K562 (cell line): ENCODE measurements at regions not wholly inside any gene's neighbourhood (a gene's known extent, or its start where the extent isn't known, plus 50 kb on each side); places are given as distances from the start of the nearest gene placed in this dataset.

Experiments
- ATAC-seq: fragments of 200-7000 bp; cut with Tn5 transposase; 3 replicates; pipeline ENCODE4 v1.9.1; 2020; ENCODE audit warnings: moderate library complexity
- BruUV-seq: library from RNA; stranded (reverse); fragments of 400-500 nt; replicated peaks from 2 replicates; lab custom pipeline; 2021; lab: Mats Ljungman, UMichigan
- CTCF ChIA-PET: fragments of 300-600 bp; formaldehyde crosslinking; extraction: SDS; loops from one replicate; lab custom pipeline; 2021; ENCODE audit warnings: low intra/inter-chr PET ratio; lab: Yijun Ruan, JAX
- POLR2A ChIA-PET: fragments of 300-600, 350-650 bp; sonication (Branson Sonifier 250); formaldehyde crosslinking; extraction: SDS; loops from one replicate; lab custom pipeline; 2021; ENCODE audit warnings: antibody characterized with exemption, inconsistent platforms; lab: Yijun Ruan, JAX
- DNase-seq, 4 experiments: peaks; one replicate each; pipeline versions ENCODE4 v3.0.0 to v3.0.0-alpha.2; 2011 to 2018; ENCODE audit warnings: low spot score in 3 of 4, mixed read lengths in 3 of 4; ENCODE audit errors: extremely low read depth in 1 of 4
- FAIRE-seq: peaks from 2 replicates; lab custom pipeline; 2011; peaks lifted over from hg19 to GRCh38; lab: Jason Lieb, UNC
- H2AFZ ChIP-seq: 2 replicates; pipeline ENCODE4 v1.6.0; 2011; ENCODE audit warnings: low read depth, low read length, control low read depth, inconsistent platforms
- H3K27ac ChIP-seq: fragments of 200-600 bp; 3 replicates; pipeline ENCODE4 v1.8.0; 2011; ENCODE audit warnings: low read depth, mild to moderate bottlenecking, control low read depth, inconsistent platforms, low read length, moderate library complexity, mixed read lengths; ENCODE audit errors: extremely low read depth
- H3K27me3 ChIP-seq, 2 experiments: fragments of 300-600 bp in 1 of 2; 2 replicates in 1 of 2; 3 replicates in 1 of 2; pipeline versions ENCODE4 v1.6.0 to v1.8.0; 2011; ENCODE audit warnings: inconsistent platforms in 2 of 2, low read length in 2 of 2, mild to moderate bottlenecking in 1 of 2, mixed read lengths in 1 of 2, moderate library complexity in 1 of 2; ENCODE audit not compliant: control insufficient read depth in 2 of 2, insufficient read depth in 2 of 2
- H3K36me3 ChIP-seq: fragments of 300-600 bp; 3 replicates; pipeline ENCODE4 v1.8.0; 2011; ENCODE audit warnings: mild to moderate bottlenecking, low read length, inconsistent platforms; ENCODE audit not compliant: control insufficient read depth, insufficient read depth
- H3K4me1 ChIP-seq, 2 experiments: fragments of 200-600 bp in 1 of 2; replicated peaks in 1 of 2; 2 replicates in 1 of 2; 3 replicates in 1 of 2; pipeline versions ENCODE4 v1.5.1 to v1.8.0; 2011; ENCODE audit warnings: inconsistent platforms in 2 of 2, low read length in 2 of 2, mild to moderate bottlenecking in 1 of 2, mixed read lengths in 1 of 2, moderate library complexity in 1 of 2; ENCODE audit not compliant: control insufficient read depth in 2 of 2, insufficient read depth in 2 of 2
- H3K4me2 ChIP-seq: 2 replicates; pipeline ENCODE4 v1.6.1; 2011; ENCODE audit warnings: low read length, control low read depth, inconsistent platforms, mixed read lengths; ENCODE audit not compliant: insufficient read depth
- H3K4me3 ChIP-seq: fragments of 200-600 bp; sonication (generic), shearing (Covaris generic); 2 replicates; pipeline ENCODE4 v1.5.1; 2016; ENCODE audit warnings: control low read depth, inconsistent platforms
- H3K79me2 ChIP-seq: fragments of 200-600 bp; 3 replicates; pipeline ENCODE4 v1.8.0; 2011; ENCODE audit warnings: low read length, inconsistent platforms; ENCODE audit not compliant: control insufficient read depth, insufficient read depth
- H3K9ac ChIP-seq, 2 experiments: 2 replicates each; pipeline versions ENCODE4 v1.6.0 to v1.6.1; 2011; ENCODE audit warnings: low read depth in 2 of 2, low read length in 2 of 2, control low read depth in 1 of 2, inconsistent platforms in 1 of 2, mild to moderate bottlenecking in 1 of 2, mixed read lengths in 1 of 2; ENCODE audit not compliant: insufficient read depth in 1 of 2
- H3K9me1 ChIP-seq: one replicate; pipeline ENCODE4 v1.6.0; 2011; ENCODE audit warnings: inconsistent platforms, mild to moderate bottlenecking, low read length, moderate library complexity; ENCODE audit not compliant: control insufficient read depth, insufficient read depth
- H3K9me3 ChIP-seq: replicated peaks from 2 replicates; pipeline ENCODE4 v1.5.1; 2011; ENCODE audit warnings: low read depth, low read length, inconsistent platforms; ENCODE audit not compliant: control insufficient read depth, insufficient read depth
- H4K20me1 ChIP-seq: replicated peaks from 2 replicates; pipeline ENCODE4 v1.6.1; 2011; ENCODE audit warnings: low read length, inconsistent platforms, mixed read lengths; ENCODE audit not compliant: control insufficient read depth, insufficient read depth
- ARID3B ChIP-seq: fragments of 250-450 bp; sonication (Bioruptor Pico); IDR thresholded peaks from 2 replicates; pipeline ENCODE4 v1.4.0; 2020; ENCODE audit warnings: borderline replicate concordance
- CEBPB ChIP-seq: fragments of 450-650 bp; IDR thresholded peaks from 2 replicates; pipeline ENCODE4 v1.6.1; 2016; ENCODE audit warnings: missing genetic modification characterization, missing compliant biosample characterization
- DPF2 ChIP-seq: fragments of 450-650 bp; IDR thresholded peaks from 2 replicates; pipeline ENCODE4 v1.6.1; 2016
- HEY1 ChIP-seq: fragments of 250-450 bp; sonication (Bioruptor Pico); IDR thresholded peaks from 2 replicates; pipeline ENCODE4 v1.5.0; 2020; ENCODE audit warnings: mild to moderate bottlenecking, moderate library complexity, borderline replicate concordance
- MBD2 ChIP-seq: sonication (generic); IDR thresholded peaks from 2 replicates; pipeline ENCODE4 v1.6.1; 2016; ENCODE audit warnings: low read depth, borderline replicate concordance
- NCOA4 ChIP-seq: fragments of 450-650 bp; IDR thresholded peaks from 2 replicates; pipeline ENCODE4 v1.6.1; 2018; ENCODE audit warnings: mild to moderate bottlenecking; ENCODE audit not compliant: partially characterized antibody
- PKNOX1 ChIP-seq: fragments of 450-650 bp; IDR thresholded peaks from 2 replicates; pipeline ENCODE4 v1.6.1; 2016
- PRDM10 ChIP-seq: fragments of 450-650 bp; IDR thresholded peaks from 2 replicates; pipeline ENCODE4 v1.6.1; 2018; ENCODE audit not compliant: partially characterized antibody
- STAT5A ChIP-seq: IDR thresholded peaks from 2 replicates; pipeline ENCODE4 v1.6.1; 2012; ENCODE audit warnings: low read length, inconsistent platforms, borderline replicate concordance
- ZC3H4 ChIP-seq: sonication (generic); formaldehyde crosslinking; IDR thresholded peaks from 2 replicates; pipeline ENCODE4 v1.9.0; 2021; ENCODE audit warnings: missing genetic modification reagents, borderline replicate concordance
- ZNF12 ChIP-seq: sonication (generic); formaldehyde crosslinking; IDR thresholded peaks from 2 replicates; pipeline ENCODE4 v1.4.0; 2020; ENCODE audit warnings: mild to moderate bottlenecking, missing genetic modification reagents
- ZNF224 ChIP-seq: sonication (generic); formaldehyde crosslinking; IDR thresholded peaks from 2 replicates; pipeline ENCODE4 v1.8.0; 2022; ENCODE audit warnings: mild to moderate bottlenecking, missing genetic modification reagents
- ZNF280A ChIP-seq: fragments of 450-650 bp; IDR thresholded peaks from 2 replicates; pipeline ENCODE4 v1.6.1; 2018; ENCODE audit warnings: mild to moderate bottlenecking, low read depth; ENCODE audit not compliant: partially characterized antibody
- WGBS: fragments of 100-300 bp; shearing (Covaris generic); methylation state at CpG from one replicate; pipeline ENCODE4 v1.1.6; 2016; ENCODE audit warnings: low coverage, mixed read lengths; ENCODE audit not compliant: insufficient coverage; ENCODE audit errors: missing lambda C conversion rate; 5-methylcytosine and 5-hydroxymethylcytosine counted together
- in situ Hi-C: fragments of 300-500 bp; cut with MboI; formaldehyde crosslinking; loops from 4 replicates; pipeline ENCODE4 v1.15.0; 2018; ENCODE audit warnings: inconsistent platforms, mixed read lengths
- intact Hi-C: fragments of 100-400 bp; cut with micrococcal nuclease; formaldehyde crosslinking; loops from 2 replicates; pipeline ENCODE4 v1.14.2; 2022

GRCh38 chr1:221414772-221415539 lies 326.9 kb downstream of the DUSP10 start (continued):
- TF ChIP-seq PRDM10 (no peak), STAT5A (no peak), HEY1 (CRISPR knock-in tag) (no peak), ZNF224 (CRISPR knock-in tag) (no peak), NCOA4 (no peak)

- no peak for FAIRE-seq
Measured at GRCh38 chr1:221415651-221416050, 326.2 kb downstream of the DUSP10 start.

More at GRCh38 chr1:221415651-221416050, 326.2 kb downstream of the DUSP10 start:
- DNase-seq (no peak), ATAC-seq (no peak)
- Histone ChIP-seq H3K9me3 (no peaks in the 10 kb centered on the region), H3K27me3 (no peaks in the 10 kb centered on the region), H3K79me2 (no peaks in the 10 kb centered on the region)
- 0% methylated on average over 1 of the region's 1 CpG for WGBS
- in situ Hi-C loops: no loop called here
- no peak for TF ChIP-seq MBD2
- TF ChIP-seq CEBPB: no peak
- no peak for TF ChIP-seq ZC3H4 (CRISPR knock-in tag)
- no peak for TF ChIP-seq DPF2
- no peak for TF ChIP-seq ZNF280A
- TF ChIP-seq PKNOX1: no peak
- no peak for TF ChIP-seq ARID3B
- TF ChIP-seq ZNF12 (CRISPR knock-in tag): no peak
- TF ChIP-seq, all 486 proteins: peak for 0
- Histone ChIP-seq H4K20me1 (no peaks in the 10 kb centered on the region), H3K36me3 (no peaks in the 10 kb centered on the region), H2AFZ (no peak overlapping the region), H3K27ac (no peak overlapping the region), H3K9me1 (no peaks in the 10 kb centered on the region), H3K4me1 (no peaks in the 10 kb centered on the region), H3K9ac (no peak overlapping the region), H3K4me2 (no peak overlapping the region), H3K4me3 (no peak overlapping the region)
- BruUV-seq: no TSS peak
- intact Hi-C loops: no loop called here
- CTCF ChIA-PET: no interaction called here
- POLR2A ChIA-PET: no interaction called here
